GOT3 (cell line): ENCODE measurements at regions not wholly inside any gene's neighbourhood (a gene's known extent, or its start where the extent isn't known, plus 50 kb on each side); places are given as distances from the start of the nearest gene placed in this dataset.
"Not testable (repeated sequence)": the region's sequence is repeated elsewhere in the genome, so short reads cannot be mapped to it uniquely, and the experiment has no call there.

ENCODE experiments used
- DNase-seq: peaks from one replicate; lab custom pipeline; 2025; ENCODE audit warnings: mixed read lengths; lab: John Stamatoyannopoulos, UW

- no peak for DNase-seq
Observed at GRCh38 chr4:123674762-123675465, 278.3 kb downstream of the SPRY1 start.

- no peak for DNase-seq
Observed at GRCh38 chr4:123675567-123675966, 279.0 kb downstream of the SPRY1 start.

- DNase-seq, result no peak
Observed at GRCh38 chr4:123676071-123676889, 279.7 kb downstream of the SPRY1 start.

- no peak for DNase-seq
Observed at GRCh38 chr4:123676890-123677229, 280.3 kb downstream of the SPRY1 start.

- DNase-seq, result no peak
Observed at GRCh38 chr4:123682931-123683330, 286.3 kb downstream of the SPRY1 start.

- not testable (repeated sequence) for DNase-seq
Observed at GRCh38 chr4:123684937-123685336, 288.3 kb downstream of the SPRY1 start.

- not testable (repeated sequence) for DNase-seq
Observed at GRCh38 chr4:123695531-123695930, 298.9 kb downstream of the SPRY1 start.

- no peak for DNase-seq
Observed at GRCh38 chr4:123696687-123697086, 300.1 kb downstream of the SPRY1 start.

- DNase-seq, result no peak
Observed at GRCh38 chr4:123698556-123698955, 302.0 kb downstream of the SPRY1 start.

- no peak for DNase-seq
Observed at GRCh38 chr4:123699880-123700771, 303.5 kb downstream of the SPRY1 start.

- DNase-seq, result no peak
Observed at GRCh38 chr4:123701131-123701575, 304.6 kb downstream of the SPRY1 start.

GRCh38 chr4:123705419-123705818, 308.8 kb downstream of the SPRY1 start:
- no peak for DNase-seq

- no peak for DNase-seq
Observed at GRCh38 chr4:123706973-123707372, 310.4 kb downstream of the SPRY1 start.

GRCh38 chr4:123708902-123709301, 312.3 kb downstream of the SPRY1 start:
- no peak for DNase-seq

- no peak for DNase-seq
Observed at GRCh38 chr4:123709336-123709735, 312.7 kb downstream of the SPRY1 start.

GRCh38 chr4:123731035-123731434, 334.4 kb downstream of the SPRY1 start:
- DNase-seq, result no peak

GRCh38 chr4:123737156-123737555, 340.6 kb downstream of the SPRY1 start:
- DNase-seq, result no peak

- DNase-seq, result no peak
Observed at GRCh38 chr4:123739806-123740205, 343.2 kb downstream of the SPRY1 start.

GRCh38 chr4:123740236-123740635, 343.6 kb downstream of the SPRY1 start:
- DNase-seq, result no peak

- no peak for DNase-seq
Observed at GRCh38 chr4:123741906-123742305, 345.3 kb downstream of the SPRY1 start.

- no peak for DNase-seq
Observed at GRCh38 chr4:123743848-123744247, 347.3 kb downstream of the SPRY1 start.

- DNase-seq, result no peak
Observed at GRCh38 chr4:123744664-123745290, 348.2 kb downstream of the SPRY1 start.
